Mesenchymal stem cell (in vitro differentiated cells and primary cell): ENCODE measurements at regions not wholly inside any gene's neighbourhood (a gene's known extent, or its start where the extent isn't known, plus 50 kb on each side); places are given as distances from the start of the nearest gene placed in this dataset.
A peak's percentile ranks its signal among the peaks of the same experiment; 100 is the strongest.

Experiments used
- DNase-seq: peaks from one replicate; pipeline ENCODE4 v3.0.0-alpha.2; 2013
- H2AFZ ChIP-seq: one replicate; pipeline ENCODE4 v1.6.1; 2013; ENCODE audit warnings: low read depth, mild to moderate bottlenecking, control low read depth, inconsistent platforms, low read length, moderate library complexity
- H2AK5ac ChIP-seq: 2 replicates; pipeline ENCODE4 v1.6.1; 2013; ENCODE audit warnings: low read length, moderate library complexity, mild to moderate bottlenecking, inconsistent platforms; ENCODE audit not compliant: severe bottlenecking
- H2BK120ac ChIP-seq: one replicate; pipeline ENCODE4 v1.6.1; 2013; ENCODE audit warnings: low read depth, mild to moderate bottlenecking, inconsistent platforms, low read length, moderate library complexity
- H2BK12ac ChIP-seq, 2 experiments: one replicate each; pipeline ENCODE4 v1.6.1; 2013; ENCODE audit warnings: inconsistent platforms in 2 of 2, low read length in 2 of 2, mild to moderate bottlenecking in 2 of 2, moderate library complexity in 2 of 2, control low read depth in 1 of 2
- H2BK15ac ChIP-seq: one replicate; pipeline ENCODE4 v1.6.1; 2013; ENCODE audit warnings: mild to moderate bottlenecking, low read depth, inconsistent platforms; ENCODE audit not compliant: poor library complexity, severe bottlenecking
- H2BK5ac ChIP-seq: 2 replicates; pipeline ENCODE4 v1.6.1; 2013; ENCODE audit warnings: low read depth, mild to moderate bottlenecking, low read length, control low read depth, inconsistent platforms; ENCODE audit not compliant: poor library complexity, severe bottlenecking
- H3K14ac ChIP-seq, 2 experiments: one replicate each; pipeline ENCODE4 v1.6.1; 2013; ENCODE audit warnings: inconsistent platforms in 2 of 2, low read length in 2 of 2, control low read depth in 1 of 2, mild to moderate bottlenecking in 1 of 2, moderate library complexity in 1 of 2
- H3K18ac ChIP-seq, 2 experiments: one replicate each; pipeline ENCODE4 v1.6.1; 2013; ENCODE audit warnings: inconsistent platforms in 2 of 2, low read length in 2 of 2, control low read depth in 1 of 2, low read depth in 1 of 2, mild to moderate bottlenecking in 1 of 2
- H3K23ac ChIP-seq, 2 experiments: one replicate each; pipeline ENCODE4 v1.6.1; 2013; ENCODE audit warnings: inconsistent platforms in 2 of 2, low read length in 2 of 2, mild to moderate bottlenecking in 2 of 2, moderate library complexity in 2 of 2, control low read depth in 1 of 2
- H3K27ac ChIP-seq: 2 replicates; pipeline ENCODE4 v1.5.1; 2013; ENCODE audit warnings: mild to moderate bottlenecking, moderate library complexity, low read length, control low read depth, inconsistent platforms; ENCODE audit not compliant: poor library complexity, severe bottlenecking
- H3K27me3 ChIP-seq, 2 experiments: 2 replicates each; pipeline versions ENCODE4 v1.6.1 to v1.7.0; 2013; ENCODE audit warnings: low read length in 2 of 2, mild to moderate bottlenecking in 2 of 2, moderate library complexity in 2 of 2, control low read depth in 1 of 2, inconsistent platforms in 1 of 2; ENCODE audit not compliant: control insufficient read depth in 1 of 2, insufficient read depth in 1 of 2
- H3K36me3 ChIP-seq, 2 experiments: 2 replicates each; pipeline versions ENCODE4 v1.6.1 to v1.7.0; 2013; ENCODE audit warnings: low read length in 2 of 2, control low read depth in 1 of 2, inconsistent platforms in 1 of 2, low read depth in 1 of 2, mild to moderate bottlenecking in 1 of 2; ENCODE audit not compliant: insufficient read depth in 2 of 2, control insufficient read depth in 1 of 2
- H3K4ac ChIP-seq, 2 experiments: one replicate each; pipeline ENCODE4 v1.6.1; 2013; ENCODE audit warnings: inconsistent platforms in 2 of 2, low read length in 2 of 2, mild to moderate bottlenecking in 2 of 2, moderate library complexity in 2 of 2, control low read depth in 1 of 2, low read depth in 1 of 2
- H3K4me1 ChIP-seq: 2 replicates; pipeline ENCODE4 v1.6.1; 2013; ENCODE audit warnings: low read depth, low read length, control low read depth; ENCODE audit not compliant: control insufficient read depth, insufficient read depth
- H3K4me2 ChIP-seq: 2 replicates; pipeline ENCODE4 v1.6.1; 2013; ENCODE audit warnings: low read length, mild to moderate bottlenecking, inconsistent platforms; ENCODE audit not compliant: poor library complexity, severe bottlenecking
- H3K4me3 ChIP-seq, 2 experiments: 2 replicates each; pipeline versions ENCODE4 v1.5.1 to v1.7.0; 2013; ENCODE audit warnings: low read length in 2 of 2, mild to moderate bottlenecking in 2 of 2, control low read depth in 1 of 2, low read depth in 1 of 2; ENCODE audit not compliant: insufficient read depth in 1 of 2
- H3K79me1 ChIP-seq: replicated peaks from 2 replicates; pipeline ENCODE4 v1.6.1; 2013; ENCODE audit warnings: mild to moderate bottlenecking, control low read depth, low read length, inconsistent platforms; ENCODE audit not compliant: poor library complexity, severe bottlenecking
- H3K9ac ChIP-seq: 2 replicates; pipeline ENCODE4 v1.7.0; 2013; ENCODE audit warnings: mild to moderate bottlenecking, low read length, moderate library complexity
- H3K9me3 ChIP-seq: 2 replicates; pipeline ENCODE4 v1.7.0; 2013; ENCODE audit warnings: mild to moderate bottlenecking, low read length; ENCODE audit not compliant: control insufficient read depth
- H4K8ac ChIP-seq: one replicate; pipeline ENCODE4 v1.6.1; 2013; ENCODE audit warnings: inconsistent platforms, mild to moderate bottlenecking, low read length, moderate library complexity
- H4K91ac ChIP-seq: one replicate; pipeline ENCODE4 v1.6.1; 2013; ENCODE audit warnings: mild to moderate bottlenecking, low read length, inconsistent platforms
- WGBS: methylation state at CpG from one replicate; pipeline ENCODE4 v1.1.7; 2013; ENCODE audit warnings: mixed read lengths; 5-methylcytosine and 5-hydroxymethylcytosine counted together

- WGBS = no CpG with 5 or more reads among the region's 1 CpG
- H3K4me2 ChIP-seq = no peak overlapping the region
- DNase-seq = no peak
- peaks cover 44% of the 10 kb centered on the region for H3K9me3 ChIP-seq
- H2AFZ ChIP-seq = no peak overlapping the region
- no peak overlapping the region for H2AK5ac ChIP-seq
- H3K4me3 ChIP-seq = no peak overlapping the region
- H2BK120ac ChIP-seq = no peak overlapping the region
- H3K4ac ChIP-seq = no peak overlapping the region
- H3K4me1 ChIP-seq = no peaks in the 10 kb centered on the region
- peaks cover 0 to 46% of the 10 kb centered on the region in 2 experiments for H3K27me3 ChIP-seq
- H3K27ac ChIP-seq = no peak overlapping the region
- H2BK12ac ChIP-seq = no peak overlapping the region
- H3K23ac ChIP-seq = no peak overlapping the region
- no peaks in the 10 kb centered on the region for H3K36me3 ChIP-seq
- H3K79me1 ChIP-seq = no peaks in the 10 kb centered on the region
- no peak overlapping the region for H3K9ac ChIP-seq
- no peak overlapping the region for H3K18ac ChIP-seq
- no peak overlapping the region for H4K91ac ChIP-seq
- H4K8ac ChIP-seq = no peak overlapping the region
- no peak overlapping the region for H2BK15ac ChIP-seq
- no peak overlapping the region for H2BK5ac ChIP-seq
- H3K14ac ChIP-seq = no peak overlapping the region
Measured at GRCh38 chr2:201538025-201538424, 86.5 kb downstream of the STRADB start.

GRCh38 chr2:201536754-201537153, 85.2 kb downstream of the STRADB start:
- no peak overlapping the region for H4K8ac ChIP-seq
- H3K36me3 ChIP-seq = no peaks in the 10 kb centered on the region
- H2BK15ac ChIP-seq = no peak overlapping the region
- no peak overlapping the region for H3K18ac ChIP-seq
- no peaks in the 10 kb centered on the region for H3K4me1 ChIP-seq
- H2AK5ac ChIP-seq = no peak overlapping the region
- no peak overlapping the region for H2BK12ac ChIP-seq
- H3K27me3 ChIP-seq = peaks cover 0 to 38% of the 10 kb centered on the region in 2 experiments
- no peak overlapping the region for H4K91ac ChIP-seq
- H3K14ac ChIP-seq = no peak overlapping the region
- 83% methylated on average over 1 of the region's 1 CpG for WGBS
- H3K23ac ChIP-seq = no peak overlapping the region
- no peak for DNase-seq
- no peak overlapping the region for H3K27ac ChIP-seq
- peaks cover 46% of the 10 kb centered on the region for H3K9me3 ChIP-seq
- no peak overlapping the region for H2BK120ac ChIP-seq
- no peaks in the 10 kb centered on the region for H3K79me1 ChIP-seq
- H2AFZ ChIP-seq = no peak overlapping the region
- H3K4me3 ChIP-seq = no peak overlapping the region
- H3K4ac ChIP-seq = no peak overlapping the region
- no peak overlapping the region for H2BK5ac ChIP-seq
- H3K4me2 ChIP-seq = no peak overlapping the region
- no peak overlapping the region for H3K9ac ChIP-seq

GRCh38 chr2:201536046-201536445, 84.5 kb downstream of the STRADB start:
- no peak overlapping the region for H3K18ac ChIP-seq
- H3K27ac ChIP-seq = no peak overlapping the region
- H3K79me1 ChIP-seq = no peaks in the 10 kb centered on the region
- H3K9me3 ChIP-seq = peaks cover 46% of the 10 kb centered on the region
- peaks cover 0 to 43% of the 10 kb centered on the region in 2 experiments for H3K27me3 ChIP-seq
- no peak overlapping the region for H3K23ac ChIP-seq
- no peak overlapping the region for H2AFZ ChIP-seq
- no peak overlapping the region for H2BK15ac ChIP-seq
- no peak overlapping the region for H2BK5ac ChIP-seq
- no peak overlapping the region for H4K91ac ChIP-seq
- no peak overlapping the region for H2BK120ac ChIP-seq
- H3K4me3 ChIP-seq = no peak overlapping the region
- no peak overlapping the region for H2BK12ac ChIP-seq
- H3K4me1 ChIP-seq = no peaks in the 10 kb centered on the region
- no peak overlapping the region for H3K9ac ChIP-seq
- H3K4me2 ChIP-seq = no peak overlapping the region
- no peak overlapping the region for H2AK5ac ChIP-seq
- H3K36me3 ChIP-seq = no peaks in the 10 kb centered on the region
- DNase-seq = no peak
- 100% methylated on average over 1 of the region's 2 CpGs for WGBS
- no peak overlapping the region for H3K14ac ChIP-seq
- H4K8ac ChIP-seq = no peak overlapping the region
- no peak overlapping the region for H3K4ac ChIP-seq

DNA sequence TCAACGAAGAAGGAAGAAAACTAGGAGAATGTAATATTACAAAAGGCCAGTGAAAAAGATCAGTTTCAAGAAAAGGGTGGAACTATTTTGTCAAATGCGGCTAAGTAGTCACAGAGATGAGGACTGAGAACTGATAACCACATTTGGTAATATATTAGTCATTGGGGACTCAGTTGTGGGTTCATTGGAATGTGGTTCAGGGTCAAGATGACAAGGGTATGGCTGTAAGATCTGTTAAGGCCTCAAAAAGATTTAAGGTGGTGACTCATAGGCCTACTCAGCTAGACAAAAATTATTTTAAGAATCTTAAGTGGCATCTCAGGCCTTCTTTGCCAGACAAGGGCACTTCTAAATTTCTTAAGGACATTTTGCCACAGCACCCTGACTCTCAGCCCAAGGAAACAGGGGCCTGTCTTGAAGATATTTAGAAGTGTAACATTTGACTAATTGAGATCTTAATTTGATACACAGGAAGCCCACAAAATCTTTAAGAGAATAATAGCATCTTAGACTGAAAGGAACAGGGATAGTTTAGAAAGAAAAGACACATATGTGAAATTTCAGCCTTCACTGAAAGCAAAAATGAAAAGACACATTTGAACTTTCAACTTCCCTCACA, 81.3 kb downstream of the STRADB start:
- Histone ChIP-seq H2AFZ (no peak overlapping the region), H2BK12ac (no peak overlapping the region), H3K4me3 (no peak overlapping the region), H2AK5ac (no peak overlapping the region), H3K27ac (no peak overlapping the region), H3K9ac (no peak overlapping the region), H2BK5ac (peak overlapping the region; percentile 73), H3K27me3 (peaks cover 0 to 46% of the 10 kb centered on the region in 2 experiments), H3K18ac (no peak overlapping the region), H3K4me1 (no peaks in the 10 kb centered on the region), H3K9me3 (peaks cover 52% of the 10 kb centered on the region), H4K8ac (no peak overlapping the region), H3K36me3 (no peaks in the 10 kb centered on the region), H4K91ac (no peak overlapping the region), H3K79me1 (no peaks in the 10 kb centered on the region), H3K4ac (no peak overlapping the region), H2BK15ac (no peak overlapping the region), H3K4me2 (no peak overlapping the region), H3K14ac (no peak overlapping the region), H2BK120ac (no peak overlapping the region), H3K23ac (no peak overlapping the region)
- WGBS = 22% methylated on average over 2 of the region's 2 CpGs
- peak; percentile 81 for DNase-seq
